GM23338 (cell line): ENCODE measurements at regions not wholly inside any gene's neighbourhood (a gene's known extent, or its start where the extent isn't known, plus 50 kb on each side); places are given as distances from the start of the nearest gene placed in this dataset.

ENCODE experiments used
- ATAC-seq: fragments of 200-7000 bp; cut with Tn5 transposase; 3 replicates; pipeline ENCODE4 v1.9.1; 2020
- DNase-seq: peaks from one replicate; pipeline ENCODE4 v3.0.0-alpha.2; 2015; ENCODE audit warnings: low spot score
- H2AFZ ChIP-seq: fragments of 200-600 bp; sonication (generic); 2 replicates; pipeline ENCODE4 v1.8.0; 2016; ENCODE audit warnings: antibody characterized with exemption, mild to moderate bottlenecking, moderate library complexity
- H3F3A ChIP-seq: fragments of 200-600 bp; sonication (generic); replicated peaks from 2 replicates; pipeline ENCODE4 v1.8.0; 2017; ENCODE audit warnings: antibody characterized with exemption, mixed run types, low read depth
- H3K27ac ChIP-seq: fragments of 200-600 bp; sonication (generic); 2 replicates; pipeline ENCODE4 v1.6.1; 2016; ENCODE audit warnings: low read depth
- H3K27me3 ChIP-seq: fragments of 200-600 bp; sonication (generic); 2 replicates; pipeline ENCODE4 v1.8.0; 2016; ENCODE audit warnings: mild to moderate bottlenecking, mixed run types, moderate library complexity; ENCODE audit not compliant: insufficient read depth
- H3K36me3 ChIP-seq: fragments of 200-600 bp; sonication (generic); 2 replicates; pipeline ENCODE4 v1.8.0; 2016; ENCODE audit warnings: mild to moderate bottlenecking; ENCODE audit not compliant: insufficient read depth
- H3K4me1 ChIP-seq: fragments of 200-600 bp; sonication (generic); 2 replicates; pipeline ENCODE4 v1.8.0; 2016; ENCODE audit warnings: mild to moderate bottlenecking, moderate library complexity; ENCODE audit not compliant: insufficient read depth
- H3K4me2 ChIP-seq: fragments of 200-600 bp; sonication (generic); 2 replicates; pipeline ENCODE4 v1.7.1; 2017; ENCODE audit warnings: mixed run types
- H3K4me3 ChIP-seq: fragments of 200-600 bp; sonication (generic); 2 replicates; pipeline ENCODE4 v1.6.1; 2016; ENCODE audit warnings: mixed run types
- H3K79me2 ChIP-seq: fragments of 200-600 bp; sonication (generic); replicated peaks from 2 replicates; pipeline ENCODE4 v1.8.0; 2017; ENCODE audit warnings: mild to moderate bottlenecking; ENCODE audit not compliant: insufficient read depth
- H3K9me2 ChIP-seq: fragments of 200-600 bp; sonication (generic); 2 replicates; pipeline ENCODE4 v1.8.0; 2017; ENCODE audit not compliant: insufficient read depth
- H4K20me1 ChIP-seq: fragments of 200-600 bp; sonication (generic); replicated peaks from 2 replicates; pipeline ENCODE4 v1.8.0; 2017; ENCODE audit warnings: mild to moderate bottlenecking; ENCODE audit not compliant: insufficient read depth
- H3K27ac Mint-ChIP-seq: 2 replicates; pipeline ENCODE4 v1.8.0; 2020; ENCODE audit warnings: inconsistent platforms, mild to moderate bottlenecking, moderate library complexity, mixed read lengths
- H3K27me3 Mint-ChIP-seq: 3 replicates; pipeline ENCODE4 v1.8.0; 2022; ENCODE audit warnings: low read depth, mild to moderate bottlenecking, moderate library complexity, mixed read lengths, inconsistent platforms; ENCODE audit not compliant: insufficient read depth, poor library complexity
- H3K36me3 Mint-ChIP-seq: 3 replicates; pipeline ENCODE4 v1.8.0; 2021; ENCODE audit warnings: low read depth, mild to moderate bottlenecking, inconsistent platforms, moderate library complexity, mixed read lengths
- H3K4me1 Mint-ChIP-seq: 3 replicates; pipeline ENCODE4 v1.8.0; 2020; ENCODE audit warnings: mild to moderate bottlenecking, inconsistent platforms, mixed read lengths
- H3K4me3 Mint-ChIP-seq: 3 replicates; pipeline ENCODE4 v1.8.0; 2021; ENCODE audit warnings: moderate library complexity, mild to moderate bottlenecking, inconsistent platforms, mixed read lengths
- H3K9me3 Mint-ChIP-seq: 3 replicates; pipeline ENCODE4 v1.8.0; 2020; ENCODE audit warnings: moderate library complexity, mild to moderate bottlenecking, inconsistent platforms, mixed read lengths
- EZH2 ChIP-seq: fragments of 200-600 bp; sonication (generic); IDR thresholded peaks from one replicate; pipeline ENCODE4 v1.8.0; 2017; ENCODE audit warnings: antibody characterized with exemption, mild to moderate bottlenecking, low read depth; ENCODE audit not compliant: unreplicated experiment
- EZH2phosphoT487 ChIP-seq: fragments of 200-600 bp; sonication (generic); IDR thresholded peaks from one replicate; pipeline ENCODE4 v1.8.1; 2018; ENCODE audit warnings: antibody characterized with exemption; ENCODE audit not compliant: unreplicated experiment
- NANOG ChIP-seq: IDR thresholded peaks from 2 replicates; pipeline ENCODE4 v1.6.1; 2016; ENCODE audit warnings: antibody characterized with exemption, borderline replicate concordance
- POLR2AphosphoS5 ChIP-seq: IDR thresholded peaks from 2 replicates; pipeline ENCODE4 v1.6.1; 2016; ENCODE audit warnings: antibody characterized with exemption, low read depth
- STAT1 ChIP-seq: IDR thresholded peaks from one replicate; pipeline ENCODE4 v1.6.1; 2016; ENCODE audit warnings: antibody characterized with exemption; ENCODE audit not compliant: unreplicated experiment
- ZNF114 ChIP-seq: fragments of 250-450 bp; sonication (Bioruptor Pico); IDR thresholded peaks from 2 replicates; pipeline ENCODE4 v1.5.0; 2020; ENCODE audit warnings: mild to moderate bottlenecking, moderate library complexity
- ZNF331 ChIP-seq: fragments of 250-450 bp; sonication (Bioruptor Pico); IDR thresholded peaks from 2 replicates; pipeline ENCODE4 v1.5.0; 2020; ENCODE audit warnings: low read depth, mild to moderate bottlenecking, moderate library complexity
- TF ChIP-seq, protein P1 (sequence below): IDR thresholded peaks from one replicate; pipeline ENCODE4 v1.6.1; 2018; ENCODE audit warnings: antibody characterized with exemption; ENCODE audit not compliant: unreplicated experiment
- TF ChIP-seq, protein P2 (sequence below), 2 experiments: fragments of 200-600 bp in 1 of 2; sonication (generic) in 1 of 2; conservative IDR thresholded peaks; 2 replicates each; pipeline versions ENCODE4 v1.5.1 to v1.6.1; 2016 to 2017; ENCODE audit warnings: antibody characterized with exemption in 2 of 2, low read depth in 2 of 2, mild to moderate bottlenecking in 2 of 2, moderate library complexity in 1 of 2
- TF ChIP-seq, protein P3 (sequence below): fragments of 250-450 bp; sonication (Bioruptor Pico); IDR thresholded peaks from 2 replicates; pipeline ENCODE4 v1.5.0; 2020; ENCODE audit warnings: mild to moderate bottlenecking, moderate library complexity

DNA sequence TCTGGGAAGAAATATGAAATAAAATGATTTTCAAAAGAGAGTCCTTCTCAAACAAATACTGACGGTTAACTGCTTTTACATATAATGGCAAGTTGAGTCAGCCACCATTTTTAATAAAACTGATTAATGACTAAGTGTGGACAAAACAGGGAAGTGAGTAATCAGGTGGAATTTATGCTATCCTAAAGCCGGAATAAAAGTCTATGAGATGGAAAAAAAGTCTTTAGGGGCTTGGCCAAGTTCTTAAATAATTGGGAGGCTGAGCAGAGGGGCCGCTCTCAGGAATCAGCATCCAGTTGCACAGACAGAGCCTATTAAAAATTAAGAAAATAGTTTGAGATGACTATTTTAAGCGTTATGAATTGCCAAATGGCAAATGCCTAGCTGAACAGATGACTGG is 58.6 kb upstream of the AFF3 start (continued):
- TF ChIP-seq, protein P1, sequence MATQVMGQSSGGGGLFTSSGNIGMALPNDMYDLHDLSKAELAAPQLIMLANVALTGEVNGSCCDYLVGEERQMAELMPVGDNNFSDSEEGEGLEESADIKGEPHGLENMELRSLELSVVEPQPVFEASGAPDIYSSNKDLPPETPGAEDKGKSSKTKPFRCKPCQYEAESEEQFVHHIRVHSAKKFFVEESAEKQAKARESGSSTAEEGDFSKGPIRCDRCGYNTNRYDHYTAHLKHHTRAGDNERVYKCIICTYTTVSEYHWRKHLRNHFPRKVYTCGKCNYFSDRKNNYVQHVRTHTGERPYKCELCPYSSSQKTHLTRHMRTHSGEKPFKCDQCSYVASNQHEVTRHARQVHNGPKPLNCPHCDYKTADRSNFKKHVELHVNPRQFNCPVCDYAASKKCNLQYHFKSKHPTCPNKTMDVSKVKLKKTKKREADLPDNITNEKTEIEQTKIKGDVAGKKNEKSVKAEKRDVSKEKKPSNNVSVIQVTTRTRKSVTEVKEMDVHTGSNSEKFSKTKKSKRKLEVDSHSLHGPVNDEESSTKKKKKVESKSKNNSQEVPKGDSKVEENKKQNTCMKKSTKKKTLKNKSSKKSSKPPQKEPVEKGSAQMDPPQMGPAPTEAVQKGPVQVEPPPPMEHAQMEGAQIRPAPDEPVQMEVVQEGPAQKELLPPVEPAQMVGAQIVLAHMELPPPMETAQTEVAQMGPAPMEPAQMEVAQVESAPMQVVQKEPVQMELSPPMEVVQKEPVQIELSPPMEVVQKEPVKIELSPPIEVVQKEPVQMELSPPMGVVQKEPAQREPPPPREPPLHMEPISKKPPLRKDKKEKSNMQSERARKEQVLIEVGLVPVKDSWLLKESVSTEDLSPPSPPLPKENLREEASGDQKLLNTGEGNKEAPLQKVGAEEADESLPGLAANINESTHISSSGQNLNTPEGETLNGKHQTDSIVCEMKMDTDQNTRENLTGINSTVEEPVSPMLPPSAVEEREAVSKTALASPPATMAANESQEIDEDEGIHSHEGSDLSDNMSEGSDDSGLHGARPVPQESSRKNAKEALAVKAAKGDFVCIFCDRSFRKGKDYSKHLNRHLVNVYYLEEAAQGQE = no peak
- TF ChIP-seq ZNF331 (CRISPR knock-in tag) = no peak
- TF ChIP-seq EZH2phosphoT487 = no peak
- TF ChIP-seq, protein P2, sequence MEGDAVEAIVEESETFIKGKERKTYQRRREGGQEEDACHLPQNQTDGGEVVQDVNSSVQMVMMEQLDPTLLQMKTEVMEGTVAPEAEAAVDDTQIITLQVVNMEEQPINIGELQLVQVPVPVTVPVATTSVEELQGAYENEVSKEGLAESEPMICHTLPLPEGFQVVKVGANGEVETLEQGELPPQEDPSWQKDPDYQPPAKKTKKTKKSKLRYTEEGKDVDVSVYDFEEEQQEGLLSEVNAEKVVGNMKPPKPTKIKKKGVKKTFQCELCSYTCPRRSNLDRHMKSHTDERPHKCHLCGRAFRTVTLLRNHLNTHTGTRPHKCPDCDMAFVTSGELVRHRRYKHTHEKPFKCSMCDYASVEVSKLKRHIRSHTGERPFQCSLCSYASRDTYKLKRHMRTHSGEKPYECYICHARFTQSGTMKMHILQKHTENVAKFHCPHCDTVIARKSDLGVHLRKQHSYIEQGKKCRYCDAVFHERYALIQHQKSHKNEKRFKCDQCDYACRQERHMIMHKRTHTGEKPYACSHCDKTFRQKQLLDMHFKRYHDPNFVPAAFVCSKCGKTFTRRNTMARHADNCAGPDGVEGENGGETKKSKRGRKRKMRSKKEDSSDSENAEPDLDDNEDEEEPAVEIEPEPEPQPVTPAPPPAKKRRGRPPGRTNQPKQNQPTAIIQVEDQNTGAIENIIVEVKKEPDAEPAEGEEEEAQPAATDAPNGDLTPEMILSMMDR (conservative IDR thresholded peaks at IDR 0.05; ENCODE audit: low read depth in 2 of 2) = no peak
- no peak for TF ChIP-seq EZH2

DNA sequence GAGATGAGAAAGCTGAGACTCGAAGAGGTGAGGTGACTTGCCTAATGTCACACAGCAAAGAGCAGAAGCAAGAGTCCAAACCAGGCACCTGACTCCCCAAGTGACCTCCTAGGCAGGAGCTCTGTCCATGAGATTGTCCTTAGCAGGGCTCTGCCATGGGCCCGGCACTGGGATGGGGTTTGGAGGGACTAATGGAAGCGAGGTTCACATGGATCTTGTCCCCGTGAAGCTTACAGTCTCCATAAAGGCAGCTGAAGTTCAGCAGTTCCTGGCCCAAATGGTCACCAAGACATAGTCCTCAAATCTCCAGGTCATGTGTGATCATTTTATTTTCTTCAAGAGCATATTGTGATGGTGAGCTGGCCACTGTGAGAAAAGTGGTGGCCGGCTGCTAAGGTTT is 57.0 kb upstream of the AFF3 start:
- no peaks in the 10 kb centered on the region for H4K20me1 ChIP-seq
- ATAC-seq (no peak), DNase-seq (no peak)
- no peaks in the 10 kb centered on the region for H3F3A ChIP-seq
- peaks cover 21% of the 10 kb centered on the region for H3K4me1 Mint-ChIP-seq
- no peak overlapping the region for H3K27ac ChIP-seq
- H3K36me3 ChIP-seq = no peaks in the 10 kb centered on the region
- no peak overlapping the region for H3K4me2 ChIP-seq
- no peaks in the 10 kb centered on the region for H3K27me3 ChIP-seq
- no peaks in the 10 kb centered on the region for H3K36me3 Mint-ChIP-seq
- H3K4me1 ChIP-seq = peaks cover 13% of the 10 kb centered on the region; the same call in 1 of the 2 replicates
- no peaks in the 10 kb centered on the region for H3K79me2 ChIP-seq
- no peak overlapping the region for H3K27ac Mint-ChIP-seq
- no peak overlapping the region for H3K4me3 ChIP-seq
- no peak overlapping the region for H3K4me3 Mint-ChIP-seq
- no peak overlapping the region for H2AFZ ChIP-seq
- peaks cover 6% of the 10 kb centered on the region for H3K27me3 Mint-ChIP-seq
- H3K9me2 ChIP-seq = 0 out of 2 replicates have a peak, but pooled peaks cover 4% of the 10 kb centered on the region
- no peaks in the 10 kb centered on the region; the same call in 2 of the 3 replicates for H3K9me3 Mint-ChIP-seq
- TF ChIP-seq EZH2phosphoT487 (no peak), ZNF114 (CRISPR knock-in tag) (no peak), EZH2 (no peak), STAT1 (no peak), POLR2AphosphoS5 (no peak), NANOG (no peak)
- TF ChIP-seq, protein P3, sequence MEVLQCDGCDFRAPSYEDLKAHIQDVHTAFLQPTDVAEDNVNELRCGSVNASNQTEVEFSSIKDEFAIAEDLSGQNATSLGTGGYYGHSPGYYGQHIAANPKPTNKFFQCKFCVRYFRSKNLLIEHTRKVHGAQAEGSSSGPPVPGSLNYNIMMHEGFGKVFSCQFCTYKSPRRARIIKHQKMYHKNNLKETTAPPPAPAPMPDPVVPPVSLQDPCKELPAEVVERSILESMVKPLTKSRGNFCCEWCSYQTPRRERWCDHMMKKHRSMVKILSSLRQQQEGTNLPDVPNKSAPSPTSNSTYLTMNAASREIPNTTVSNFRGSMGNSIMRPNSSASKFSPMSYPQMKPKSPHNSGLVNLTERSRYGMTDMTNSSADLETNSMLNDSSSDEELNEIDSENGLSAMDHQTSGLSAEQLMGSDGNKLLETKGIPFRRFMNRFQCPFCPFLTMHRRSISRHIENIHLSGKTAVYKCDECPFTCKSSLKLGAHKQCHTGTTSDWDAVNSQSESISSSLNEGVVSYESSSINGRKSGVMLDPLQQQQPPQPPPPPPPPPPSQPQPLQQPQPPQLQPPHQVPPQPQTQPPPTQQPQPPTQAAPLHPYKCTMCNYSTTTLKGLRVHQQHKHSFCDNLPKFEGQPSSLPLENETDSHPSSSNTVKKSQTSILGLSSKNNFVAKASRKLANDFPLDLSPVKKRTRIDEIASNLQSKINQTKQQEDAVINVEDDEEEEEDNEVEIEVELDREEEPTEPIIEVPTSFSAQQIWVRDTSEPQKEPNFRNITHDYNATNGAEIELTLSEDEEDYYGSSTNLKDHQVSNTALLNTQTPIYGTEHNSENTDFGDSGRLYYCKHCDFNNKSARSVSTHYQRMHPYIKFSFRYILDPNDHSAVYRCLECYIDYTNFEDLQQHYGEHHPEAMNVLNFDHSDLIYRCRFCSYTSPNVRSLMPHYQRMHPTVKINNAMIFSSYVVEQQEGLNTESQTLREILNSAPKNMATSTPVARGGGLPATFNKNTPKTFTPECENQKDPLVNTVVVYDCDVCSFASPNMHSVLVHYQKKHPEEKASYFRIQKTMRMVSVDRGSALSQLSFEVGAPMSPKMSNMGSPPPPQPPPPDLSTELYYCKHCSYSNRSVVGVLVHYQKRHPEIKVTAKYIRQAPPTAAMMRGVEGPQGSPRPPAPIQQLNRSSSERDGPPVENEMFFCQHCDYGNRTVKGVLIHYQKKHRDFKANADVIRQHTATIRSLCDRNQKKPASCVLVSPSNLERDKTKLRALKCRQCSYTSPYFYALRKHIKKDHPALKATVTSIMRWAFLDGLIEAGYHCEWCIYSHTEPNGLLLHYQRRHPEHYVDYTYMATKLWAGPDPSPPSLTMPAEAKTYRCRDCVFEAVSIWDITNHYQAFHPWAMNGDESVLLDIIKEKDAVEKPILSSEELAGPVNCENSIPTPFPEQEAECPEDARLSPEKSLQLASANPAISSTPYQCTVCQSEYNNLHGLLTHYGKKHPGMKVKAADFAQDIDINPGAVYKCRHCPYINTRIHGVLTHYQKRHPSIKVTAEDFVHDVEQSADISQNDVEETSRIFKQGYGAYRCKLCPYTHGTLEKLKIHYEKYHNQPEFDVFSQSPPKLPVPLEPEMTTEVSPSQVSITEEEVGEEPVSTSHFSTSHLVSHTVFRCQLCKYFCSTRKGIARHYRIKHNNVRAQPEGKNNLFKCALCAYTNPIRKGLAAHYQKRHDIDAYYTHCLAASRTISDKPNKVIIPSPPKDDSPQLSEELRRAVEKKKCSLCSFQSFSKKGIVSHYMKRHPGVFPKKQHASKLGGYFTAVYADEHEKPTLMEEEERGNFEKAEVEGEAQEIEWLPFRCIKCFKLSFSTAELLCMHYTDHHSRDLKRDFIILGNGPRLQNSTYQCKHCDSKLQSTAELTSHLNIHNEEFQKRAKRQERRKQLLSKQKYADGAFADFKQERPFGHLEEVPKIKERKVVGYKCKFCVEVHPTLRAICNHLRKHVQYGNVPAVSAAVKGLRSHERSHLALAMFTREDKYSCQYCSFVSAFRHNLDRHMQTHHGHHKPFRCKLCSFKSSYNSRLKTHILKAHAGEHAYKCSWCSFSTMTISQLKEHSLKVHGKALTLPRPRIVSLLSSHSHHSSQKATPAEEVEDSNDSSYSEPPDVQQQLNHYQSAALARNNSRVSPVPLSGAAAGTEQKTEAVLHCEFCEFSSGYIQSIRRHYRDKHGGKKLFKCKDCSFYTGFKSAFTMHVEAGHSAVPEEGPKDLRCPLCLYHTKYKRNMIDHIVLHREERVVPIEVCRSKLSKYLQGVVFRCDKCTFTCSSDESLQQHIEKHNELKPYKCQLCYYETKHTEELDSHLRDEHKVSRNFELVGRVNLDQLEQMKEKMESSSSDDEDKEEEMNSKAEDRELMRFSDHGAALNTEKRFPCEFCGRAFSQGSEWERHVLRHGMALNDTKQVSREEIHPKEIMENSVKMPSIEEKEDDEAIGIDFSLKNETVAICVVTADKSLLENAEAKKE (CRISPR knock-in tag) = no peak
- TF ChIP-seq, protein P1 = no peak
